HEK293 (cell line): ENCODE measurements at regions not wholly inside any gene's neighbourhood (a gene's known extent, or its start where the extent isn't known, plus 50 kb on each side); places are given as distances from the start of the nearest gene placed in this dataset.

Experiments used
- CTCF ChIA-PET: fragments of 350-600 bp; formaldehyde crosslinking; extraction: SDS; loops from one replicate; lab custom pipeline; 2021; ENCODE audit warnings: antibody characterized with exemption; lab: Yijun Ruan, JAX
- POLR2A ChIA-PET: fragments of 300-600 bp; formaldehyde crosslinking; extraction: SDS; loops from one replicate; lab custom pipeline; 2020; ENCODE audit warnings: antibody characterized with exemption, inconsistent platforms; lab: Yijun Ruan, JAX
- H3K27ac ChIP-seq: fragments of 200-500 bp; sonication (Bioruptor generic); 2 replicates; pipeline ENCODE4 v1.5.1; 2014; ENCODE audit warnings: low read depth, low read length, control low read depth, inconsistent platforms; ENCODE audit errors: extremely low read depth
- H3K36me3 ChIP-seq, 2 experiments: fragments of 200-500 bp in 1 of 2; sonication (Bioruptor generic) in 1 of 2; 1 replicate in 1 of 2; 2 replicates in 1 of 2; pipeline ENCODE4 v1.5.1; 2014 to 2017; ENCODE audit warnings: inconsistent platforms in 2 of 2, low read length in 2 of 2; ENCODE audit not compliant: control insufficient read depth in 2 of 2, insufficient read depth in 1 of 2
- H3K4me1 ChIP-seq: fragments of 200-500 bp; sonication (Bioruptor generic); 2 replicates; pipeline ENCODE4 v1.5.1; 2014; ENCODE audit warnings: mild to moderate bottlenecking, low read length, inconsistent platforms; ENCODE audit not compliant: control insufficient read depth, insufficient read depth
- H3K4me3 ChIP-seq: 2 replicates; pipeline ENCODE4 v1.5.1; 2011; ENCODE audit warnings: low read depth, mild to moderate bottlenecking, control low read depth, low read length, moderate library complexity
- H3K9me3 ChIP-seq: fragments of 200-500 bp; sonication (Bioruptor generic); 2 replicates; pipeline ENCODE4 v1.5.1; 2014; ENCODE audit warnings: low read depth, low read length, inconsistent platforms; ENCODE audit not compliant: control insufficient read depth, insufficient read depth
- EGR2 ChIP-seq: fragments of 450-650 bp; formaldehyde crosslinking; IDR thresholded peaks from 2 replicates; pipeline ENCODE4 v1.5.1; 2016; ENCODE audit warnings: low read depth, missing biosample characterization, missing genetic modification characterization
- GFI1B ChIP-seq: fragments of 450-650 bp; formaldehyde crosslinking; IDR thresholded peaks from 2 replicates; pipeline ENCODE4 v1.5.1; 2016; ENCODE audit warnings: missing biosample characterization, missing genetic modification characterization
- SP7 ChIP-seq: fragments of 450-650 bp; formaldehyde crosslinking; IDR thresholded peaks from 2 replicates; pipeline ENCODE4 v1.5.1; 2016; ENCODE audit warnings: missing biosample characterization, missing genetic modification characterization
- TSHZ1 ChIP-seq: fragments of 450-650 bp; formaldehyde crosslinking; IDR thresholded peaks from 2 replicates; pipeline ENCODE4 v1.5.1; 2016; ENCODE audit warnings: missing biosample characterization, missing genetic modification characterization, borderline replicate concordance
- ZBTB21 ChIP-seq: fragments of 450-650 bp; formaldehyde crosslinking; IDR thresholded peaks from 2 replicates; pipeline ENCODE4 v1.5.1; 2017; ENCODE audit warnings: missing biosample characterization, missing genetic modification characterization
- ZBTB49 ChIP-seq: fragments of 450-650 bp; formaldehyde crosslinking; IDR thresholded peaks from 2 replicates; pipeline ENCODE4 v1.5.1; 2016; ENCODE audit warnings: missing biosample characterization, missing genetic modification characterization, low read depth
- ZFP3 ChIP-seq: fragments of 450-650 bp; formaldehyde crosslinking; IDR thresholded peaks from 2 replicates; pipeline ENCODE4 v1.5.1; 2016; ENCODE audit warnings: low read depth, missing biosample characterization, missing genetic modification characterization
- ZFP41 ChIP-seq: fragments of 450-650 bp; formaldehyde crosslinking; IDR thresholded peaks from 2 replicates; pipeline ENCODE4 v1.5.1; 2016; ENCODE audit warnings: missing biosample characterization, missing genetic modification characterization, borderline replicate concordance
- ZNF10 ChIP-seq: fragments of 450-650 bp; formaldehyde crosslinking; IDR thresholded peaks from 2 replicates; pipeline ENCODE4 v1.5.1; 2017; ENCODE audit warnings: missing biosample characterization, missing genetic modification characterization
- ZNF133 ChIP-seq: fragments of 450-650 bp; formaldehyde crosslinking; IDR thresholded peaks from 2 replicates; pipeline ENCODE4 v1.5.1; 2016; ENCODE audit warnings: missing biosample characterization, missing genetic modification characterization
- ZNF140 ChIP-seq: fragments of 450-650 bp; formaldehyde crosslinking; IDR thresholded peaks from 2 replicates; pipeline ENCODE4 v1.5.1; 2016; ENCODE audit warnings: missing biosample characterization, missing genetic modification characterization
- ZNF18 ChIP-seq: fragments of 450-650 bp; formaldehyde crosslinking; IDR thresholded peaks from 2 replicates; pipeline ENCODE4 v1.5.1; 2016; ENCODE audit warnings: missing biosample characterization, missing genetic modification characterization
- ZNF341 ChIP-seq: fragments of 450-650 bp; formaldehyde crosslinking; IDR thresholded peaks from 2 replicates; pipeline ENCODE4; 2016; ENCODE audit warnings: low read depth, missing biosample characterization, missing genetic modification characterization
- ZNF555 ChIP-seq: fragments of 450-650 bp; formaldehyde crosslinking; conservative IDR thresholded peaks from 2 replicates; pipeline ENCODE4 v1.5.1; 2017; ENCODE audit warnings: missing biosample characterization, mild to moderate bottlenecking, missing genetic modification characterization, inconsistent platforms
- ZNF596 ChIP-seq: fragments of 450-650 bp; IDR thresholded peaks from 2 replicates; pipeline ENCODE4 v1.5.0; 2018; ENCODE audit warnings: missing biosample characterization, mild to moderate bottlenecking, missing genetic modification characterization, moderate library complexity
- ZNF610 ChIP-seq: fragments of 450-650 bp; formaldehyde crosslinking; IDR thresholded peaks from 2 replicates; pipeline ENCODE4 v1.5.1; 2016; ENCODE audit warnings: missing biosample characterization, missing genetic modification characterization, borderline replicate concordance
- ZNF626 ChIP-seq: fragments of 450-650 bp; sonication (Bioruptor Pico); formaldehyde crosslinking; IDR thresholded peaks from 2 replicates; pipeline ENCODE4 v1.5.1; 2018; ENCODE audit warnings: missing biosample characterization, missing genetic modification characterization, inconsistent platforms
- ZNF654 ChIP-seq: fragments of 450-650 bp; formaldehyde crosslinking; IDR thresholded peaks from 2 replicates; pipeline ENCODE4 v1.5.1; 2016; ENCODE audit warnings: low read depth, missing biosample characterization, missing genetic modification characterization
- ZNF660 ChIP-seq: fragments of 450-650 bp; IDR thresholded peaks from 2 replicates; pipeline ENCODE4 v1.5.1; 2018; ENCODE audit warnings: missing biosample characterization, mild to moderate bottlenecking, missing genetic modification characterization
- ZNF677 ChIP-seq: fragments of 450-650 bp; IDR thresholded peaks from 2 replicates; pipeline ENCODE4 v1.5.0; 2018; ENCODE audit warnings: missing biosample characterization, mild to moderate bottlenecking, missing genetic modification characterization, moderate library complexity
- ZNF792 ChIP-seq: fragments of 450-650 bp; formaldehyde crosslinking; IDR thresholded peaks from 2 replicates; pipeline ENCODE4 v1.5.1; 2016; ENCODE audit warnings: missing biosample characterization, missing genetic modification characterization

- POLR2A ChIA-PET: no interaction called here
- CTCF ChIA-PET: interaction anchor here (0.7 kb wide), 1 partner anchor 9 kb away, joined by 3 read pairs; no protein-coding TSS in a partner anchor
- Histone ChIP-seq H3K9me3 (no peaks in the 10 kb centered on the region), H3K27ac (no peak overlapping the region), H3K36me3 (no peaks in the 10 kb centered on the region), H3K4me1 (no peaks in the 10 kb centered on the region), H3K4me3 (no peak overlapping the region)
- TF ChIP-seq ZBTB21 (tag by site-specific recombination) (no peak), ZNF133 (tag by site-specific recombination) (no peak), ZNF18 (tag by site-specific recombination) (no peak), ZNF660 (tag by site-specific recombination) (no peak), ZNF792 (tag by site-specific recombination) (no peak), ZNF10 (tag by site-specific recombination) (no peak), ZNF677 (tag by site-specific recombination) (no peak), ZNF654 (tag by site-specific recombination) (no peak), TSHZ1 (tag by site-specific recombination) (no peak)
These were observed 50.0 kb upstream of the TSC22D2 start for GRCh38 chr3:150357923-150358607.

GRCh38 chr3:150357140-150357539 is 51.0 kb upstream of the TSC22D2 start:
- no peak for TF ChIP-seq GFI1B (tag by site-specific recombination)
- no peak for TF ChIP-seq ZNF341
- TF ChIP-seq ZBTB49 (tag by site-specific recombination): no peak
- TF ChIP-seq ZNF555: no peak
- no peak for TF ChIP-seq ZNF596 (tag by site-specific recombination)
- no peak for TF ChIP-seq ZNF140 (tag by site-specific recombination)
- TF ChIP-seq ZNF610 (tag by site-specific recombination): no peak
- no peak for TF ChIP-seq ZNF626 (tag by site-specific recombination)
- no peak for TF ChIP-seq ZFP3 (tag by site-specific recombination)
- TF ChIP-seq SP7 (tag by site-specific recombination): no peak
- TF ChIP-seq ZFP41 (tag by site-specific recombination): no peak
- no peak for TF ChIP-seq EGR2 (tag by site-specific recombination)
- TF ChIP-seq, all 188 proteins: peak for 0
- Histone ChIP-seq H3K27ac (no peak overlapping the region), H3K4me3 (no peak overlapping the region), H3K36me3 (no peaks in the 10 kb centered on the region), H3K9me3 (no peaks in the 10 kb centered on the region), H3K4me1 (no peaks in the 10 kb centered on the region)
- POLR2A ChIA-PET: no interaction called here
- CTCF ChIA-PET: interaction anchor here (1.1 kb wide), 1 partner anchor 17 kb away, joined by 3 read pairs; no protein-coding TSS in a partner anchor
